ENCODE measurements at regions not wholly inside any gene's neighbourhood (a gene's known extent, or its start where the extent isn't known, plus 50 kb on each side); places are given as distances from the start of the nearest gene placed in this dataset.
A peak's percentile ranks its signal among the peaks of the same experiment; 100 is the strongest.

DNA sequence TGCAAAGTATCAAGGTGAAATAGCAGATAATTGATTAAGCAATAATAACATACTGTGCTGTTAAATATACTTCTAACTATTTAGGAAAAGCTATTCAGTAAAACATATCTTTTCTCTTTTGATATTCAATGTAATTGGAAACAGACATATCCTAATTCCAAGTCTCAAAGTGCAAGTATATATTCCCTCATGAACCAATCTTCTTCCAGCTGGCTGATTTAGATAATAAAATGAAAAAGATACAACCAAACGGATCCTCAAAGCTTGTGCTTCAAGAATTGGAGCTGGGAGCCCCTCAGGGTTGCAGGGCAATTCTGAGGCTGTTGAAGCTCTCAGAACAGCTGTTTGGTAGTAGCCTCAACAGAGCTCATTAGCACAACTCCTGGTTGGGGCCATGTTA lies 236.6 kb downstream of the ZIC1 start:
- DNase-seq: no peak
- 46% methylated on average over 1 of the region's 1 CpG for WGBS
- Histone ChIP-seq H3K27ac (ENCODE audit: low read length) (no peak overlapping the region), H3K27me3 (ENCODE audit: control insufficient read depth, insufficient read depth) (no peaks in the 10 kb centered on the region), H3K4me3 (ENCODE audit: low read length) (no peak overlapping the region), H3K4me1 (ENCODE audit: control insufficient read depth, insufficient read depth, low read length) (no peaks in the 10 kb centered on the region), H3K9me3 (ENCODE audit: control insufficient read depth, low read length) (no peaks in the 10 kb centered on the region)
- intact Hi-C loops (cut with DNase I): no loop called here
- no peak for ATAC-seq

GRCh38 chr3:147649475-147649874 lies 240.3 kb downstream of the ZIC1 start:
- H3K4me1 ChIP-seq (ENCODE audit: control insufficient read depth, insufficient read depth, low read length): peaks cover 1% of the 10 kb centered on the region
- ATAC-seq: no peak
- intact Hi-C loops (cut with DNase I): no loop called here
- H3K9me3 ChIP-seq (ENCODE audit: control insufficient read depth, low read length): no peaks in the 10 kb centered on the region
- H3K4me3 ChIP-seq (ENCODE audit: low read length): no peak overlapping the region
- 90% methylated on average over 3 of the region's 3 CpGs for WGBS
- no peaks in the 10 kb centered on the region for H3K27me3 ChIP-seq (ENCODE audit: control insufficient read depth, insufficient read depth)
- H3K27ac ChIP-seq (ENCODE audit: low read length): no peak overlapping the region
- DNase-seq: no peak

- ATAC-seq: peak; percentile 95
- DNase-seq: peak in 2 of 3 donors; percentile 22 to 35
- intact Hi-C loops (cut with DNase I): no loop called here
- 53% methylated on average over 3 of the region's 3 CpGs for WGBS
- Histone ChIP-seq H3K27ac (ENCODE audit: low read length) (peak overlapping the region; percentile 37), H3K9me3 (ENCODE audit: control insufficient read depth, low read length) (no peaks in the 10 kb centered on the region), H3K4me1 (ENCODE audit: control insufficient read depth, insufficient read depth, low read length) (peaks cover 1% of the 10 kb centered on the region), H3K27me3 (ENCODE audit: control insufficient read depth, insufficient read depth) (no peaks in the 10 kb centered on the region), H3K4me3 (ENCODE audit: low read length) (no peak overlapping the region)
Observed at GRCh38 chr3:147651107-147651778, 242.1 kb downstream of the ZIC1 start.

DNA sequence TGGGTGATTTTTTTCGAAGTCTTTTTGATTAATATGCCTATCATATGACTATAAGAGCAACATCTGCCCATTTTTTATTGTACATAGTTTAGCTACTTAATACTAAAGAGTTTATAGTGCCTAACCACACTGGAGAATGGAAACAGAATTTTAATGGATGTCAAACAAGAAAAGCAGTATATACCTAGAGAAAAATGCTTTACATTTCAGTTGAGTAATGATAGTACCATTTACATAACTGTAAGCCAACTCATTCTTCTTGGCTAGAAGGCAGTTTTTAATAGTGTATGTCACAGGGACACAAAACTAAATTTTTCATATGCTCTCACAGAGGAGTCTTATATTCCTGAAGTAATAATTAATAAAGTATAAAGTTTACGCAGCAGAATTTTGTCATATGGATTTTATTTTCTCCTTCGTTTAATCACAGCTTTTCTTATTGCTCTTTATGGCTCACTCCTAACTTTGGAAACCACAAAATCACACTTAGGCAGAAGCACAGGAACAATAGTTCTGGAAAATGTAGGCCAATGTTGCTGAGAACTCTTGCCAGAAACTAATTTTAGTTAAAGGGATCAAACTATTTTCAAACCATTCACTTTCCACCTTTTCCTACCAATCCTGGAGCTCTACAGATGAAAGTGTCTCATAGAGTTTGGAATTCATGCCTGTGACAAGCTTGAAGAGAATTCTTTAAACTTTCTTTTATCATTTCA lies 243.6 kb downstream of the ZIC1 start:
- H3K27ac ChIP-seq (ENCODE audit: low read length): no peak overlapping the region
- intact Hi-C loops (cut with DNase I): no loop called here
- H3K27me3 ChIP-seq (ENCODE audit: control insufficient read depth, insufficient read depth): no peaks in the 10 kb centered on the region
- DNase-seq (no peak), ATAC-seq (no peak)
- no peaks in the 10 kb centered on the region for H3K9me3 ChIP-seq (ENCODE audit: control insufficient read depth, low read length)
- peaks cover 1% of the 10 kb centered on the region for H3K4me1 ChIP-seq (ENCODE audit: control insufficient read depth, insufficient read depth, low read length)
- no peak overlapping the region for H3K4me3 ChIP-seq (ENCODE audit: low read length)
- WGBS: 71% methylated on average over 3 of the region's 3 CpGs

DNA sequence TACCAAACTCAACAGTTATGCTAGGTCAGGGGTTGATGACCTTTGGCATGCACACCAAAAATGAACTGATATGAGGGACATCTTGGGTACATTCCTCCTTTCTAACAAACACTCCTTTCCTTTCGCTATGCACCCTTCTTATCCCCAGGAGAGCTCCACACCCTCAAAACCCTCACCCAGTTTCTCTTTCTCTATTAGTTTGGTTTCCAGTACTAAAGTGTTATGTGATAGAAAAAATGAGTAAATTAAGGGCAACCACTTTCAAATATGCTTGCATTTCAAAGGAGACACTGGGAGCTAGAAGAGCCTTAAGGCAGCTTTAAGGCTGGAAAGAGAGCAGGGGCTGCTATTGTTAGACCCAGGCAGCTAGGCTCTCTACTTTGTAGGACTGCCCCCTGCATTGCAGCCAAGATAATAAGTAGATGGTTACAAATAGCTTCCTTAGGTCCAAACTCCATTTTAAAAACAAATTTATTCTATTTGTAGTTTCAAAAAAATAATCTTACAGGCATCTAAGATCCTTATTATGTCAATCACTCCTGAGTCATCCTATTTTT lies 244.3 kb downstream of the ZIC1 start:
- Histone ChIP-seq H3K4me3 (ENCODE audit: low read length) (no peak overlapping the region), H3K9me3 (ENCODE audit: control insufficient read depth, low read length) (no peaks in the 10 kb centered on the region), H3K27me3 (ENCODE audit: control insufficient read depth, insufficient read depth) (no peaks in the 10 kb centered on the region), H3K4me1 (ENCODE audit: control insufficient read depth, insufficient read depth, low read length) (peaks cover 1% of the 10 kb centered on the region), H3K27ac (ENCODE audit: low read length) (peak overlapping the region; percentile 35)
- intact Hi-C loops (cut with DNase I): no loop called here
- ATAC-seq (no peak), DNase-seq (no peak)
- WGBS: 61% methylated on average over 1 of the region's 1 CpG

- Histone ChIP-seq H3K9me3 (ENCODE audit: control insufficient read depth, low read length) (no peaks in the 10 kb centered on the region), H3K27me3 (ENCODE audit: control insufficient read depth, insufficient read depth) (no peaks in the 10 kb centered on the region), H3K4me1 (ENCODE audit: control insufficient read depth, insufficient read depth, low read length) (peaks cover 1% of the 10 kb centered on the region), H3K27ac (ENCODE audit: low read length) (peak overlapping the region; percentile 52), H3K4me3 (ENCODE audit: low read length) (no peak overlapping the region)
- 34% methylated on average over 3 of the region's 3 CpGs for WGBS
- no peak for DNase-seq
- intact Hi-C loops (cut with DNase I): no loop called here
- ATAC-seq: no peak
Observed at GRCh38 chr3:147654827-147655226, 245.7 kb downstream of the ZIC1 start.

GRCh38 chr3:147655236-147655635 lies 246.1 kb downstream of the ZIC1 start:
- no peak overlapping the region for H3K27ac ChIP-seq (ENCODE audit: low read length)
- no peak for ATAC-seq
- no peaks in the 10 kb centered on the region for H3K27me3 ChIP-seq (ENCODE audit: control insufficient read depth, insufficient read depth)
- H3K9me3 ChIP-seq (ENCODE audit: control insufficient read depth, low read length): no peaks in the 10 kb centered on the region
- DNase-seq: no peak
- no peak overlapping the region for H3K4me3 ChIP-seq (ENCODE audit: low read length)
- H3K4me1 ChIP-seq (ENCODE audit: control insufficient read depth, insufficient read depth, low read length): peaks cover 1% of the 10 kb centered on the region
- intact Hi-C loops (cut with DNase I): no loop called here
- WGBS: 71% methylated on average over 2 of the region's 2 CpGs

GRCh38 chr3:147656023-147656422 lies 246.9 kb downstream of the ZIC1 start:
- no peaks in the 10 kb centered on the region for H3K9me3 ChIP-seq (ENCODE audit: control insufficient read depth, low read length)
- no peak overlapping the region for H3K4me3 ChIP-seq (ENCODE audit: low read length)
- intact Hi-C loops (cut with DNase I): no loop called here
- no peaks in the 10 kb centered on the region for H3K27me3 ChIP-seq (ENCODE audit: control insufficient read depth, insufficient read depth)
- peaks cover 1% of the 10 kb centered on the region for H3K4me1 ChIP-seq (ENCODE audit: control insufficient read depth, insufficient read depth, low read length)
- ATAC-seq (no peak), DNase-seq (no peak)
- H3K27ac ChIP-seq (ENCODE audit: low read length): no peak overlapping the region
- WGBS: 58% methylated on average over 2 of the region's 2 CpGs

GRCh38 chr3:147661916-147662315 lies 252.8 kb downstream of the ZIC1 start:
- H3K4me1 ChIP-seq (ENCODE audit: control insufficient read depth, insufficient read depth, low read length): no peaks in the 10 kb centered on the region
- ATAC-seq (no peak), DNase-seq (no peak)
- H3K27ac ChIP-seq (ENCODE audit: low read length): no peak overlapping the region
- H3K4me3 ChIP-seq (ENCODE audit: low read length): no peak overlapping the region
- no peaks in the 10 kb centered on the region for H3K27me3 ChIP-seq (ENCODE audit: control insufficient read depth, insufficient read depth)
- 57% methylated on average over 3 of the region's 3 CpGs for WGBS
- intact Hi-C loops (cut with DNase I): no loop called here
- H3K9me3 ChIP-seq (ENCODE audit: control insufficient read depth, low read length): no peaks in the 10 kb centered on the region

GRCh38 chr3:147662705-147663104 lies 253.5 kb downstream of the ZIC1 start:
- WGBS: 75% methylated on average over 1 of the region's 1 CpG
- no peak overlapping the region for H3K4me3 ChIP-seq (ENCODE audit: low read length)
- ATAC-seq: no peak
- no peaks in the 10 kb centered on the region for H3K9me3 ChIP-seq (ENCODE audit: control insufficient read depth, low read length)
- no peak for DNase-seq
- no peaks in the 10 kb centered on the region for H3K4me1 ChIP-seq (ENCODE audit: control insufficient read depth, insufficient read depth, low read length)
- H3K27ac ChIP-seq (ENCODE audit: low read length): no peak overlapping the region
- intact Hi-C loops (cut with DNase I): no loop called here
- H3K27me3 ChIP-seq (ENCODE audit: control insufficient read depth, insufficient read depth): no peaks in the 10 kb centered on the region

GRCh38 chr3:147669077-147669476 lies 259.9 kb downstream of the ZIC1 start:
- intact Hi-C loops (cut with DNase I): no loop called here
- no peak overlapping the region for H3K27ac ChIP-seq (ENCODE audit: low read length)
- no peak overlapping the region for H3K4me3 ChIP-seq (ENCODE audit: low read length)
- ATAC-seq (no peak), DNase-seq (no peak)
- WGBS: 82% methylated on average over 2 of the region's 2 CpGs
- H3K9me3 ChIP-seq (ENCODE audit: control insufficient read depth, low read length): no peaks in the 10 kb centered on the region
- H3K27me3 ChIP-seq (ENCODE audit: control insufficient read depth, insufficient read depth): no peaks in the 10 kb centered on the region
- no peaks in the 10 kb centered on the region for H3K4me1 ChIP-seq (ENCODE audit: control insufficient read depth, insufficient read depth, low read length)
